GM18517 (cell line): ENCODE measurements at regions not wholly inside any gene's neighbourhood (a gene's known extent, or its start where the extent isn't known, plus 50 kb on each side); places are given as distances from the start of the nearest gene placed in this dataset.

ENCODE experiments used
- ATAC-seq: cut with Tn5 transposase; IDR thresholded peaks from one replicate; pipeline ENCODE4 v1.9.1; 2021; ENCODE audit warnings: mild to moderate bottlenecking, moderate library complexity; ENCODE audit not compliant: unreplicated experiment

DNA sequence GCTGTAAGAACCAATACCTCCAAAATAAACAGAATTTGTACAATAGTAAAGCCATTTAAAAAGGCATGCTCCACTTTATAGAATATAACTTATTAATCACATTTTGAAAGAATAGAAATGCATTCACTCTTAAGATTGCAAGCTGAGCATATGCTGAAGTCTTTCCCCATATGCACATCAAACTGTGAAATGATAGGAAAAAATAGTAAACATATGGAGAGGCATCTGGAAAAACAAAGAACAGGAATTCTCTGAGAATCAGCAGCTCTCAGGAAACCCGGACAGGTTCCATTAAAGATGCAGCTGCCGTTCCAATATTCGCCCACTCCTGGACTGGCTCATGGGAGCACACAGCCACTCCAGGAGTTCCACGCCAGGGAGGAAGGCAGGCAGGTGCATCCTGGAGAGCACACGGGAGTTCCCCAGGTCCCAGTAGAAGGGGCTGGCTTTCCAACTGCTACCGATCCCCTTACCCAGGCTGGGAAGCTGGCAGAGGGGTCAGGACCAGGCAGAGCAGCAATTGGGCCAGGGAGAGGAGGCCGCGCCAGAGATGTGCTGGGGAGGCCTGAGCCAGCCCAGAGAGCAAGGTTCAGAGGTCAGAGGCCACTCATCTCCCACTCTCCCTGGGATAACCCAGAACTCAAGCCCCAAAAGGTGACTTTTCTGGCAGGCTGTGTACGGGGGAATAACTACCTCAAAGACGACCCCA lies 111.1 kb downstream of the DLL1 start:
- ATAC-seq: no peak

GRCh38 chr6:170178561-170179477 lies 112.1 kb downstream of the DLL1 start:
- no peak for ATAC-seq

- no peak for ATAC-seq
Observed at GRCh38 chr6:170177772-170178560, 112.9 kb downstream of the DLL1 start.

DNA sequence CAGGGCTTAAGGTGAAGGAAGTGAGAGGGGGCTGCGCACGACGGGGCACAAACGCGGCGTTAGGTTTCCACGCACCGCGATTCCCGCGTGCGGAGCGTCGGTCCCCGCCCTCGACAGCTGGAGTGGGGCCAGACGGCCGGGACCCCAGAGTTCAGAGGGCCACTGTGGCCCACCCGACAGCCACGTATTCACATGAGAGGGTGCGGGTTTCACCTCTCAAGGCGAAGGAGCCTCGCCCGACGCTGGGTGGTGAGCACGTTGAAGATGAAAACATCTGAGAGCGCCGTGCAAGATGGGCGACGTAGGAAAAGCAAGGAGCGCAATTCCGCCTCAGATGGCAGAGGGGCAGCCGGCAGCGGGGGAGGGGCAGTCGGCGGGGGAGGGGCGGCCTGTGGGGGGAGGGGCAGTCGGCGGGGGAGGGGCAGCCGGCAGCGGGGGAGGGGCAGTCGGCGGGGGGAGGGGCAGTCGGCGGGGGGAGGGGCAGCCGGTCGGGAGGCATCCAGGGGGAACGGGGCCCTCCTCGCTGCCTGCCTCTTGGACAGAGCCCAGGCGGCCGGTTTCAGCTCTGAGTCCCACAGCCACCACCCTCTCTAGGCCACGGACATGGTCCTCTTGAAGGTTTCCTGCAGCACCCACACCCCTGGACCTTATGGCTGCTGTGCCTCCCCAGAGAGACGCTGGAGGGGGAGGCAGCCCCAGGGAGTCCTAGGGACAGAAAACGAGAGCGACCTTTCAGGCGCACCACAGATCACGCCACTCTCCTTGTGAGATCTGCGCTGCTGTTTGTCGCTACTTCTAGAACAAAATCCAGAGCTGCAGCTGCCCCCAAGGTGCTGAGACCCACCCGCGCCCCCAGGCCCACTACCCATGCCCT lies 113.7 kb downstream of the DLL1 start:
- no peak for ATAC-seq

- no peak for ATAC-seq
Observed at GRCh38 chr6:170176136-170176897, 114.6 kb downstream of the DLL1 start.

DNA sequence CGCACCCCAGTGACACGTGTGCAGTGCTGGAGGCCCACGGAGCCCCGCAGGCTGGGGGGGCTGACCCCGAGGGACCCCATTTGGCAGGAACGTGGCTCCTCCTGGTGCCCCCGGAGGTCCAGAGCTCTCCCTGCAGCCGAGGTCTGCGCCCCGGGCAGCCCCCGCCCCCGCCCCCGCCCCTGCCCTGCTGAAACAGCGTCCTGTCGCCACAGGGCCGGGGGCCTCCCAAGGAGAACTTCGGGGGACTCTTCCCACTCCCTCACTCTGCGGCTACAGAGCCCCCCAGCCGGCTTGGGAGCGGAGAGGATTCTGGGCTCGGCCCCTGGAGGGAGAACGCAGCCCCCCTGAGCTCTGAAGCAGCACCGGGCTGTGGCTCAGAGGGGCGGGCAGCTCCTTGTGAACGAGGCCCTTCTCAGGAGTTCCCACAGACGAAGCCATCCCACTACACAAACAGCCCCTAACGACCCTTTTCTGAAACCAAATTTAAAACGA lies 115.2 kb downstream of the DLL1 start:
- ATAC-seq: no peak

GRCh38 chr6:170174771-170175643 lies 115.9 kb downstream of the DLL1 start:
- no peak for ATAC-seq

GRCh38 chr6:170174124-170174770 lies 116.6 kb downstream of the DLL1 start:
- no peak for ATAC-seq

DNA sequence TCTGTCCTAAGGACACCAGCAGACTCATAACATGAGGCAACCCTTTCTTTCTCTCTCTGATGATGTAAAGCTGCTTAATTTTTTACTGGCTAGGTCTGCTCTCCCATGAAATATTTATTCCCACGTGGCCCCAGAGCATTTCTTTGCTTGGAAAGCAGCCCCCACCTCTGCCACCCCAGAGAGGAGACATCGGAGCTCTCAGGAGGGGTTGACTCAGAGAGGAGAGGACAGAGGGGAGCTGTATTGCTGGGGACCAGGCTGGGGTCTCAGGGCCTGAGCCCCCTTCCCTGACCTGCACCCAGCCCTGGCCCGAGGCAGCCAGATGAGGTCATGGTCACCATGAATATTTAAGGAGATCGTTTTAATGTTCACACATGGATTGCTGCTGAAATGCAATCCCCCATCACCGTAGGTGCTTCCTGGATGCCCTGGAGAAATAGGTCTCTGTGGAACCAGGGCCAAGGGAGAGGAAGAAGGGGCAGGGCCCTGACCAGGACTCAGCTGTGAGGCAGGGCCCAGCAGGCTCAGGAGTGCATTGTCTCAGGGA lies 117.5 kb downstream of the DLL1 start:
- ATAC-seq: no peak

DNA sequence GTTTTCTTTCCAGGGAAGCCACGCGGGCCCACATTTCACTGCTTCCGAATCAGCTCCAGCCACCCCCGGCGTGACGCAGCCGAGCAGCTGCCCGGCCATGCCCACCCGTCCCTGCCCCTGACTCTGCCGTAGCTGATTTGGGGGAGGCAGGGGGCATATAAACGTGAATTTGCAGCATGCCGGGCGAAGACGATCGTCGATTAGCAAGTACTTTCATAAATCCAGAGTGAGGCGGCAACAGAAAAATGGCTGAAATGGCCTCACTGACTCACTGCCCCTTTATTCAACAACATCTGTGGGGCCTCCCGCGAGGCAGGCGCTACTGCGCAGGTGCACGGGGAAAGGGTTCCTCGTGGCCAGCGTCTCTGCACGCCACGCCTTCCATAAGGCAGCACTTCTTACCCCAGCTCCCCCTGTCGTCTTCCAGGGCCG lies 118.0 kb downstream of the DLL1 start:
- ATAC-seq: no peak

GRCh38 chr6:170172392-170172791 lies 118.5 kb downstream of the DLL1 start:
- ATAC-seq: no peak

DNA sequence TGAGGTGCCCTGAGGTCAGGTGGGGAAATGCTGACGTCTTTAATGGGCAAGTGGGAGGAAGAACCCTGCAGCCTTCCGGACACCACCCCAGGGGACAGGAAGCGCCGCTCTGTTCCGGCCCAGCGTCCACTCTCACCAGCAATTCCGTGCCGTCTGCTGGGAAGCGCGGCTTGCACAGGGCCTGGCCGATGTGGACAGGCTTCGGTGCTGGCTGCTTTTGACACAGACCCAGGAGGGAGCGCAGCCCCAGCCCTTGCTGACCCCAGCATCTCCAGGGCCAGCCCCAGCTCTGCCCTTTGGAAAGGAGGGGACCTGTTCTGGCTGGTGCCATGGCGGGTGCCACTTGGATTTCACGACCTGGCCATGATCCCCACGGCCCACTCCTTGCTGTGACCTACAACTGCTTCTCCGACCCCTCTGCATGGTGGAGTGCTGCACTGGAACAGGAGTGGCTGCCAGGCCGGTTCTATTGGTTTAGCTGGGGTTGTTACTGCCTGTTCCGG lies 123.2 kb downstream of the DLL1 start:
- no peak for ATAC-seq

- no peak for ATAC-seq
Observed at GRCh38 chr6:170166511-170167122, 124.3 kb downstream of the DLL1 start.

DNA sequence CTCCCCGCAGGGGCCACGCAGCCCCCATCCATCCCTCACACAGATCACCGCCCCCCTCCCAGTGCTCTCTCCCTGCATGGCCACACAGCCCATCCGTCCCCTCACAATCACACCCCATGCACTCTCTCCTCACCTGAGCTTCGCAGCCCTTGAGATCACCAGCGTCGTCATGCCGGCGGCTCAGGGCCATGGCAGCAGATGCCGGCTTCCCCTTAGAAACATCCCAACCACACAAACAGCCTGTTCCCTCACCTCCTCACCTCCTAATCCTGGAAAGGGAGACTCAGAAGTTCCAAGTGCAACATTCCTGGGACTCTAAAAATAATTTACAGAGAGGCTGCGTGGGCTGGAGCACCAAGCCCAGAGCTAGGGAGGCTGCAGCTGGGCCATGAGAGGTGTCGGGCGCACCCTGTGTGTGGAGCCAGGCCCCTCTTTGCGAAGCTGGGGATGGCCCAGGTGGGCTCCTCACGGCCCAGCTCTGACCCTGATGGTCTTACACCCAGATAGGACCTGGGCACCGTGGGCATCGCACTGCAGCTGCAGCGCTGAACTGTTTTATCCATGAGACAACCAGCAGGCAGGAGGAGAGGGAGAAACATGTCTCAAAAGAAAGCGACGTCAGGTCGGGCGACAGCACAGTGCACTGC lies 125.3 kb downstream of the DLL1 start:
- ATAC-seq: no peak

DNA sequence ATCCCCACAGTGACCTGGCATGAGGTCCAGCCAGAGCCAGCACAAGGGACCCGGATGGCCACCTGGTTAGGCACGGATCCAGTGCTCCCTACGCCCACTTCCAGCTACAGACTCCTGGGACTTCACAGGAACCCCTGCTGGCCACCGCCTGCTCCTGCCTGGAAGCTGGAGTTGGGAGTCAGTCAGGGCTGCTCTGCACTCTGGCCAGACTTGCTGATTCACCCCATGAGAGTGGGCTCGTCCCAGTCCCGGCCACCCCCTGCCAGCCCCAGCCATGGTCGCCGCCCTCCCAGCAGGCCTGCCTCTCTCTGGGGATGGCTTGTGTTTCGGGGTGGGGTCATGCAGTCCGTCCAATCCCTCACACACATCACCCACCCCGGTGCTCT lies 125.8 kb downstream of the DLL1 start:
- ATAC-seq: no peak

DNA sequence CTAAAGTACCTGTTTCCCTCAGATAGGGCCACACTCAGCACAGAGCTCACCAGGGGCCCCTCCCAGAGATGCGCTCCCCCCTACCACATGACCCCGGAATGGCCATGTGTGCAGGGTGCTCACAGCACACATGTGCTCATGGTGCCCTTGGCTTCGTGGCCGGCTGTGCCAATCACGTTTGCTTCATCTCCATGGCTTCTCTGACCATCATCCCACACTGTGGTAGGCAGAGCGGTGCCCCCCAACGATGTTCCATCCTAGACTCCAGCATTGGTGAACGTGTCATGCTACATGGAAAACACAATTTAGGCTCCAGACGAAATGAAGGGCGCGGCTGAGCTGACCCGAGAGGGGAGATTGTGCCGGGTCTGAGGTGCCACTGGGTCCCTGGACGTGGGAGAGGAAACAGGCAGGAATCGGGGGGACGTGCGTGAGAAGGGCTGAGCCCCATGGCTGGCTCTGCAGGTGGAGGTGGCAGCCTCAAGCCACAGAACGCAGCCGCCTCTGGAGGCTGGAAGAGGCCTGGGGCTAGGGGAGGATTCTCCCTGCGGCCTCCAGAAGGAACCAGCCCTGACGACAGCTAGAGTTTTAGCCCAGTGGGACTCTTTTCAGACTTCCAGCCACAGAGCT lies 126.5 kb downstream of the DLL1 start:
- no peak for ATAC-seq
